Suprapubic skin (tissue), 4 donors: ENCODE measurements at regions not wholly inside any gene's neighbourhood (a gene's known extent, or its start where the extent isn't known, plus 50 kb on each side); places are given as distances from the start of the nearest gene placed in this dataset.

Source experiments
- DNase-seq, 2 donors: peaks; one replicate each; pipeline ENCODE4 v3.0.0-alpha.2; 2019; ENCODE audit warnings: low spot score in 2 of 2
- H3K27ac ChIP-seq: fragments of 200-600 bp; sonication (generic); one replicate; pipeline ENCODE4 v1.5.1; 2019
- H3K27me3 ChIP-seq: fragments of 200-600 bp; sonication (generic); one replicate; pipeline ENCODE4 v1.5.1; 2019
- H3K36me3 ChIP-seq: fragments of 200-600 bp; sonication (generic); one replicate; pipeline ENCODE4 v1.5.1; 2019
- H3K4me1 ChIP-seq: fragments of 200-600 bp; sonication (generic); one replicate; pipeline ENCODE4 v1.5.1; 2019
- H3K4me3 ChIP-seq: fragments of 200-600 bp; sonication (generic); one replicate; pipeline ENCODE4 v1.5.1; 2019; ENCODE audit warnings: mild to moderate bottlenecking
- H3K9me3 ChIP-seq: fragments of 200-600 bp; sonication (generic); one replicate; pipeline ENCODE4 v1.5.1; 2019
- CTCF ChIP-seq, 2 donors: fragments of 200-600 bp in 1 of 2; fragments of 450-650 bp in 1 of 2; sonication (generic) in 1 of 2; IDR thresholded peaks; one replicate each; pipeline ENCODE4 v1.5.1; 2016 to 2019; ENCODE audit warnings: antibody characterized with exemption in 2 of 2, mild to moderate bottlenecking in 1 of 2, moderate library complexity in 1 of 2
- EP300 ChIP-seq: sonication (generic); formaldehyde crosslinking; IDR thresholded peaks from one replicate; pipeline ENCODE4 v1.6.1; 2017; ENCODE audit warnings: antibody characterized with exemption
- POLR2A ChIP-seq, 2 donors: fragments of 450-650 bp; IDR thresholded peaks; one replicate each; pipeline ENCODE4 v1.6.1; 2017; ENCODE audit warnings: antibody characterized with exemption in 2 of 2, mild to moderate bottlenecking in 2 of 2, moderate library complexity in 2 of 2
- POLR2AphosphoS5 ChIP-seq, 3 donors: sonication (generic); formaldehyde crosslinking; IDR thresholded peaks; one replicate each; pipeline ENCODE4 v1.6.1; 2017; ENCODE audit warnings: antibody characterized with exemption in 3 of 3
- WGBS: methylation state at CpG from one replicate; pipeline ENCODE4 v1.1.5; 2018; 5-methylcytosine and 5-hydroxymethylcytosine counted together

- no peaks in the 10 kb centered on the region for H3K9me3 ChIP-seq
- TF ChIP-seq POLR2A (IDR thresholded peaks at IDR 0.05) (no peak), CTCF (IDR thresholded peaks at IDR 0.05) (no peak), POLR2AphosphoS5 (IDR thresholded peaks at IDR 0.05) (no peak), EP300 (no peak)
- H3K27me3 ChIP-seq: peaks cover 3% of the 10 kb centered on the region
- 81% methylated on average over 2 of the region's 2 CpGs for WGBS
- H3K36me3 ChIP-seq: no peaks in the 10 kb centered on the region
- H3K4me1 ChIP-seq: peaks cover 9% of the 10 kb centered on the region
- no peak overlapping the region for H3K27ac ChIP-seq
- no peak for DNase-seq
- H3K4me3 ChIP-seq: no peak overlapping the region
These were observed 169.8 kb upstream of the HS6ST1 start for GRCh38 chr2:128488434-128488833.

GRCh38 chr2:128489526-128490273 is 171.0 kb upstream of the HS6ST1 start:
- Histone ChIP-seq H3K27ac (no peak overlapping the region), H3K36me3 (no peaks in the 10 kb centered on the region), H3K27me3 (peaks cover 5% of the 10 kb centered on the region), H3K4me3 (no peak overlapping the region), H3K9me3 (no peaks in the 10 kb centered on the region), H3K4me1 (peaks cover 9% of the 10 kb centered on the region)
- WGBS: 29% methylated on average over 9 of the region's 9 CpGs
- no peak for TF ChIP-seq EP300
- no peak for TF ChIP-seq CTCF (IDR thresholded peaks at IDR 0.05)
- no peak for TF ChIP-seq POLR2A (IDR thresholded peaks at IDR 0.05)
- no peak for TF ChIP-seq POLR2AphosphoS5 (IDR thresholded peaks at IDR 0.05)
- DNase-seq: peak; percentile 28 to 49

GRCh38 chr2:128490321-128490720 is 171.7 kb upstream of the HS6ST1 start:
- Histone ChIP-seq H3K27me3 (peaks cover 5% of the 10 kb centered on the region), H3K36me3 (no peaks in the 10 kb centered on the region), H3K9me3 (no peaks in the 10 kb centered on the region), H3K27ac (no peak overlapping the region), H3K4me3 (no peak overlapping the region), H3K4me1 (peaks cover 9% of the 10 kb centered on the region)
- WGBS: 74% methylated on average over 5 of the region's 5 CpGs
- DNase-seq: peak; percentile 15 to 29
- TF ChIP-seq CTCF (IDR thresholded peaks at IDR 0.05) (no peak), POLR2A (IDR thresholded peaks at IDR 0.05) (no peak), POLR2AphosphoS5 (IDR thresholded peaks at IDR 0.05) (no peak), EP300 (no peak)

- no peaks in the 10 kb centered on the region for H3K36me3 ChIP-seq
- peaks cover 9% of the 10 kb centered on the region for H3K4me1 ChIP-seq
- no peaks in the 10 kb centered on the region for H3K9me3 ChIP-seq
- DNase-seq: peak; percentile 37 to 63
- TF ChIP-seq POLR2AphosphoS5 (IDR thresholded peaks at IDR 0.05) (no peak), POLR2A (IDR thresholded peaks at IDR 0.05) (no peak), EP300 (no peak), CTCF (IDR thresholded peaks at IDR 0.05) (no peak)
- peaks cover 5% of the 10 kb centered on the region for H3K27me3 ChIP-seq
- H3K4me3 ChIP-seq: no peak overlapping the region
- H3K27ac ChIP-seq: no peak overlapping the region
- 97% methylated on average over 11 of the region's 12 CpGs for WGBS
These were observed 172.4 kb upstream of the HS6ST1 start for GRCh38 chr2:128490881-128491691.

- peak; percentile 32 to 48 for DNase-seq
These were observed 173.1 kb upstream of the HS6ST1 start for GRCh38 chr2:128491692-128492244.

More at GRCh38 chr2:128491692-128492244, 173.1 kb upstream of the HS6ST1 start:
- TF ChIP-seq POLR2AphosphoS5 (IDR thresholded peaks at IDR 0.05) (no peak), CTCF (IDR thresholded peaks at IDR 0.05) (no peak)
- H3K27me3 ChIP-seq: peaks cover 5% of the 10 kb centered on the region
- H3K36me3 ChIP-seq: no peaks in the 10 kb centered on the region
- no peak overlapping the region for H3K4me3 ChIP-seq
- no peaks in the 10 kb centered on the region for H3K9me3 ChIP-seq
- H3K4me1 ChIP-seq: peaks cover 9% of the 10 kb centered on the region
- WGBS: 92% methylated on average over 3 of the region's 7 CpGs
- H3K27ac ChIP-seq: no peak overlapping the region
